Panc1 (cell line): ENCODE measurements at regions not wholly inside any gene's neighbourhood (a gene's known extent, or its start where the extent isn't known, plus 50 kb on each side); places are given as distances from the start of the nearest gene placed in this dataset.

Experiments used
- POLR2AphosphoS5 ChIP-seq: IDR thresholded peaks from 2 replicates; pipeline ENCODE4 v1.6.1; 2012; ENCODE audit warnings: mild to moderate bottlenecking, low read depth, low read length, moderate library complexity
- SIN3A ChIP-seq: IDR thresholded peaks from 2 replicates; pipeline ENCODE4 v1.6.1; 2012; ENCODE audit warnings: low read depth, mild to moderate bottlenecking, low read length, moderate library complexity, borderline replicate concordance; ENCODE audit not compliant: insufficient read depth
- TCF7L2 ChIP-seq: IDR thresholded peaks from 2 replicates; pipeline ENCODE4 v1.6.1; 2011; ENCODE audit warnings: mild to moderate bottlenecking, low read depth, low read length, inconsistent platforms
- TF ChIP-seq, protein P1 (sequence below): fragments of 450-650 bp; IDR thresholded peaks from 2 replicates; pipeline ENCODE4 v1.5.1; 2017; ENCODE audit warnings: mild to moderate bottlenecking
- TF ChIP-seq, protein P2 (sequence below), 2 experiments: IDR thresholded peaks; 2 replicates each; pipeline ENCODE4 v1.6.1; 2011 to 2012; ENCODE audit warnings: low read depth in 2 of 2, control low read depth in 1 of 2, low read length in 1 of 2, mild to moderate bottlenecking in 1 of 2, moderate library complexity in 1 of 2; ENCODE audit not compliant: insufficient read depth in 1 of 2

DNA sequence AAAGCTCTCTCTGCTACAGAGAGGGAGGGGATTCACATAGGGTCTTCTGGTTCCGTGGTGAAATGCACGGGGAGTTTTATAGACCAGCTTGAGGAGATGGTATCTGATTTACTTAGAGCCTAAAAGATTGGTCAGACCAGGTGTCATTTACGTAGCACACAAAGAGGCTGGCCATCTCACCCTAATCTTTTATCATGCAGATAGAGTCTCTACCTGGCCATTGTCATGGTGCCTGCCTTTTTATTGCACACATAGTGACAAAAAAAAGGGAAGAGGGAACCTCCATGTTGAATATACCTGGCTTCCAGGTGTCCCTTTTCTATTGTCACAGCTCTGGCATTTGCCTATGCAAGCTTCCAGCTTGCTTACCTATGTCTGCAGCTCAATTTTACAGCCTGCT is 1456.1 kb downstream of the GATA3 start:
- TF ChIP-seq, protein P1, sequence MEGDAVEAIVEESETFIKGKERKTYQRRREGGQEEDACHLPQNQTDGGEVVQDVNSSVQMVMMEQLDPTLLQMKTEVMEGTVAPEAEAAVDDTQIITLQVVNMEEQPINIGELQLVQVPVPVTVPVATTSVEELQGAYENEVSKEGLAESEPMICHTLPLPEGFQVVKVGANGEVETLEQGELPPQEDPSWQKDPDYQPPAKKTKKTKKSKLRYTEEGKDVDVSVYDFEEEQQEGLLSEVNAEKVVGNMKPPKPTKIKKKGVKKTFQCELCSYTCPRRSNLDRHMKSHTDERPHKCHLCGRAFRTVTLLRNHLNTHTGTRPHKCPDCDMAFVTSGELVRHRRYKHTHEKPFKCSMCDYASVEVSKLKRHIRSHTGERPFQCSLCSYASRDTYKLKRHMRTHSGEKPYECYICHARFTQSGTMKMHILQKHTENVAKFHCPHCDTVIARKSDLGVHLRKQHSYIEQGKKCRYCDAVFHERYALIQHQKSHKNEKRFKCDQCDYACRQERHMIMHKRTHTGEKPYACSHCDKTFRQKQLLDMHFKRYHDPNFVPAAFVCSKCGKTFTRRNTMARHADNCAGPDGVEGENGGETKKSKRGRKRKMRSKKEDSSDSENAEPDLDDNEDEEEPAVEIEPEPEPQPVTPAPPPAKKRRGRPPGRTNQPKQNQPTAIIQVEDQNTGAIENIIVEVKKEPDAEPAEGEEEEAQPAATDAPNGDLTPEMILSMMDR, result no peak
- TF ChIP-seq SIN3A (no peak), POLR2AphosphoS5 (no peak), TCF7L2 (no peak)
- TF ChIP-seq, protein P2, sequence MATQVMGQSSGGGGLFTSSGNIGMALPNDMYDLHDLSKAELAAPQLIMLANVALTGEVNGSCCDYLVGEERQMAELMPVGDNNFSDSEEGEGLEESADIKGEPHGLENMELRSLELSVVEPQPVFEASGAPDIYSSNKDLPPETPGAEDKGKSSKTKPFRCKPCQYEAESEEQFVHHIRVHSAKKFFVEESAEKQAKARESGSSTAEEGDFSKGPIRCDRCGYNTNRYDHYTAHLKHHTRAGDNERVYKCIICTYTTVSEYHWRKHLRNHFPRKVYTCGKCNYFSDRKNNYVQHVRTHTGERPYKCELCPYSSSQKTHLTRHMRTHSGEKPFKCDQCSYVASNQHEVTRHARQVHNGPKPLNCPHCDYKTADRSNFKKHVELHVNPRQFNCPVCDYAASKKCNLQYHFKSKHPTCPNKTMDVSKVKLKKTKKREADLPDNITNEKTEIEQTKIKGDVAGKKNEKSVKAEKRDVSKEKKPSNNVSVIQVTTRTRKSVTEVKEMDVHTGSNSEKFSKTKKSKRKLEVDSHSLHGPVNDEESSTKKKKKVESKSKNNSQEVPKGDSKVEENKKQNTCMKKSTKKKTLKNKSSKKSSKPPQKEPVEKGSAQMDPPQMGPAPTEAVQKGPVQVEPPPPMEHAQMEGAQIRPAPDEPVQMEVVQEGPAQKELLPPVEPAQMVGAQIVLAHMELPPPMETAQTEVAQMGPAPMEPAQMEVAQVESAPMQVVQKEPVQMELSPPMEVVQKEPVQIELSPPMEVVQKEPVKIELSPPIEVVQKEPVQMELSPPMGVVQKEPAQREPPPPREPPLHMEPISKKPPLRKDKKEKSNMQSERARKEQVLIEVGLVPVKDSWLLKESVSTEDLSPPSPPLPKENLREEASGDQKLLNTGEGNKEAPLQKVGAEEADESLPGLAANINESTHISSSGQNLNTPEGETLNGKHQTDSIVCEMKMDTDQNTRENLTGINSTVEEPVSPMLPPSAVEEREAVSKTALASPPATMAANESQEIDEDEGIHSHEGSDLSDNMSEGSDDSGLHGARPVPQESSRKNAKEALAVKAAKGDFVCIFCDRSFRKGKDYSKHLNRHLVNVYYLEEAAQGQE (IDR thresholded peaks at IDR 0.05; ENCODE audit: insufficient read depth in 1 of 2, low read depth in 2 of 2, low read length in 1 of 2), result no peak
